ACHN (cell line): ENCODE measurements at regions not wholly inside any gene's neighbourhood (a gene's known extent, or its start where the extent isn't known, plus 50 kb on each side); places are given as distances from the start of the nearest gene placed in this dataset.

ENCODE experiments used
- DNase-seq: peaks from one replicate; pipeline ENCODE4 v3.0.0-alpha.2; 2015
- in situ Hi-C: cut with HindIII; loops from 2 replicates; pipeline ENCODE4 v1.10.0; 2017; ENCODE audit warnings: low sequenced_read_pairs, low pct_ligation_motif_present, low pct_unique_long_range_greater_than_20kb

DNA sequence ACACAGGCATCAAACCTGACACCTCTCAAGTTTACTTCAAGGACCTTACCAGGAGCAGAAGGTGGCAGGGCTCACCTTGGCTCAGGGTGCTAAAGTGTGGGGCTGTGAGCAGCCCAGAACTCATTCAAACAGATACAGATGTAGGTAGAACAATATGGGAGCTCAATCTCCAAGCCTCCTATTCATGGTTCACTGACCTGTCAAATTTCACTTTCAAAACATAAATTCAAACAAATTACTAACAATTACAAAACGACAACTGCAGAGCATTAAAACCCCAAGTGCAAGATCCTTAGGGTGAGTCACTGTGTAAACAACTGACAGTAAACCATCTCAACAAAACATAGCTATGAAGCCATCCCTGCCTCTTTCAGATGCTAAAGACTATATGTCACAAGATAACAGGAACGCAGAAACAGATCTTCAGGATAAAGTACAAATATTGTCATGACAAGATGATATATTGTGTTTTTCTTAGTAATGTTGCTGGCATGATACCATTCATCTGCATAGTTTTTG is 303.5 kb upstream of the ANO3 start:
- in situ Hi-C loops, result no loop called here
- DNase-seq, result no peak

DNA sequence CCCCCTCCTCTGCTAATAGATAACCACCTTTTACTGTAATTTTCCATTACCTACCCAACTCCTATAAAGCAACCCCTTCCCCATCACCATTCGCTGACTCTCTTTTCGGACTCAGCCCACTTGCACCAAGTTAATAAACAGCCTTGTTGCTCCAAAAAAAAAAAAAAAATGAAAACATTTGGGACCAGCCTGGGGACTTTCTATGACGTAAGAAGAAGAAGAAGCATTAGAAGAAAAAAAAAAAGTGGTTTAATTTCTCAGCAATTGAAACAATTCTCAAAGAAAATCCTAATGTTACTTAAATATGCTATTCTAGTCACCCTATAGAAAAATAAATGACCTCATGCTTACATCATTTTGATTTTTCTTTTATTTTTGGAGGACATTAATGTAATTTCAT is 301.5 kb upstream of the ANO3 start:
- in situ Hi-C loops, result no loop called here
- DNase-seq, result no peak

DNA sequence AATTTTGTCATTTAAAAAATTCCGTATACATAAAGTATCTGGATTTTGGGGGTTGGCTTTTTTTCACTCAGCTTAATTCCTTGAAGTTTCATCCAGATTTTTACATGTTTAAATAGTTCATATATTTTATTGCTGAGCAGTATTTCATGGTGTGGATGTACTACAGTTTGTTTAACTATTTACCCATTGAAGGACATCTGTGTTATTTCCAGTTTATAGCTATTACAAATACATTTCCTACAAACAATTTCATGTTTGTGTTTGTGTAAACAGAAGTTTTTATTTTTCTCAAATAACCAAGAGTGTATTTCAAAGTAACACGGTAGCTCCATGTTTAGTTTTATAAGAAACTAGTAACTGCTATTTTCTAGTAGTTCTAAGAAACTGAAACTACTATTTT is 299.7 kb upstream of the ANO3 start:
- in situ Hi-C loops, result no loop called here
- DNase-seq, result no peak

DNA sequence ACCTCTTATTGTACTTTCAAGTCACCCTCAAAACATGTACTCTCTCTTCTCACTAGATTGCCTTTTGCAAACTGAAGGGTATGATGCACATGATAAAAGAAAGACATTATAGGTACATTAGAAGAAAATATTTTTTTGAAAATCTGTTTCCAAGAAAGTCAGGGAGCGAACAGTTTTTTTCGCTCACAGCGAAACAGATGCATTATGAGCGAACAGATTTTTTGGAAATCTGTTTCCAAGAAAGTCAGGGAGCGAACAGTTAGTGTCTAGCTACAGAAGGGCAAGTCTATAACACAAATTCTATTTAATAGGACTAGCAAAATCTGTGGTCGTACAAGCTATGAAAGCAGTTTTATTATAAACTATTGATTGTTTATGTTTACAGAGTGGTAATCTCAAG is 296.2 kb upstream of the ANO3 start:
- DNase-seq, result no peak
- in situ Hi-C loops, result no loop called here

DNA sequence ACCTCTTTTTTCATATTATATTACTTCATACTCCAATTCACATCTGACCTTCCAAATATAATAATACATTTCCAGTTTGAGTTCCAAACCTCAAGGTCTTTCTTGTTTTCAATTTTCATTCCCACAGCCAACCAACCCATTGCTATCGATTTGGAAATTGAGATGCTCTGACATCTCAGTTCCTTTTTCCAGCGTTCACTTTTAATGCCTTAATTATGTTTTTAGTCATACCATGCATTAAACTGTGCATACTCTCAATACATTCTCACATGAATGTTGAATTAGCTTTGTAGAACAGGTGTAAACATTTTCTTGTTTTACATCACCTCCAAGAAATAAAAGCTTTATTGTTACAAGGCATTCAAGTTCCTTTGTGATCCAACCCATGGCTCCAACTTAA is 294.2 kb upstream of the ANO3 start:
- DNase-seq, result no peak
- in situ Hi-C loops, result no loop called here

DNA sequence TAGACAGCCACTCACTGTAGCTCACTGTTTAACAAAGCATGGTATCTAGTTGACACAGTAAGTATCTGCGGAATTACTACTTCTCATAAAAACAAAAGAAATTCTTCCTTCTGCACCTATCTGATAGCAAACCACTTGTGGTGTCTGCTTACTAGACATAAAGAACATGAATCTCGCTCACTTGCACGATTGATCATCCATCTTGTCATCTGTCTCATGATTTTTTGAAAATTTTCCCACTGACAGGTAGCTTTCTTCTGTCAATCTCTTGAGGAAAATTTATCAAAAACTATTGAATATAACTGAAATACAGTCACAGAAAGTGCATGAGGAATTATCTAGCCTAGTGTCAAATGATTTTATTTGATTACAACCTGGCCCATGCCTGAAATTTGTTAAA is 291.6 kb upstream of the ANO3 start:
- in situ Hi-C loops, result no loop called here
- DNase-seq, result no peak

DNA sequence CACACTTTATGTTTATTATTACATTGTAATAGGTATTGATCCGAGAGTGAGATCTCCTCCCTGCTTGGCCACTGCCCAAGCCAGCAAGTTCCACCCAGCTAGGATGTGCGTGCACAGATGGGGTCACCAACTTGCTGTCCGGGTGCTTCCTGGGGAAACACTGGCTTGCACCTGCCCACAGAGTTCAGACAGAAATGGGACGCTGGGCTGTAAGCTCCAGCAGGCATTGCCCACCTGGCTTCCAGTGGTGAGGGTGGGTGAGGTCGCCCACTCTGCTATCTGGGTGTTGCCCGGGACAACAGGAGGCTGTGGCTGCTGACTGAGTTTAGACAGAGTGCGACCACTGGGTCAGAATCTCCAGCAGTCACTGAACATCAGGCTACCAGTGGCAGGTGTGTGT is 289.8 kb upstream of the ANO3 start:
- DNase-seq, result no peak
- in situ Hi-C loops, result no loop called here

DNA sequence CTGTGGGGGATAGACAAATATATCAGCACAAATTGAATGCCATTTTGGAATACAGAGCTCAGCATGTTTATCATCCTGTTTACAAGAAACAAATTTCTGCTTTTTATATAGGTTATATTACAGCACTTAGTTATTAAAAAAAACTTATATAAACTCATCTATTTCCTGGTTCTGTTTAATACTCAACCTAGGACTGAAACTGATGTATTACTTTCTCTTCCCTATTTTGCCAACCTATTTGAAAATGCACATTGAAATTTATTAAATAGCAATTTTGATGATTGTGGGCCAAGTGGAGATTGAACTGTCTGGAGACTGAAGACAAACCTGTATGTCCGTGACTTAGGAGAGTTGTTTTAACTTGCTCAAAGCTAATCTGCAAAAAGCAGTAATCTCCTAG is 288.3 kb upstream of the ANO3 start:
- no peak for DNase-seq
- in situ Hi-C loops, result no loop called here

DNA sequence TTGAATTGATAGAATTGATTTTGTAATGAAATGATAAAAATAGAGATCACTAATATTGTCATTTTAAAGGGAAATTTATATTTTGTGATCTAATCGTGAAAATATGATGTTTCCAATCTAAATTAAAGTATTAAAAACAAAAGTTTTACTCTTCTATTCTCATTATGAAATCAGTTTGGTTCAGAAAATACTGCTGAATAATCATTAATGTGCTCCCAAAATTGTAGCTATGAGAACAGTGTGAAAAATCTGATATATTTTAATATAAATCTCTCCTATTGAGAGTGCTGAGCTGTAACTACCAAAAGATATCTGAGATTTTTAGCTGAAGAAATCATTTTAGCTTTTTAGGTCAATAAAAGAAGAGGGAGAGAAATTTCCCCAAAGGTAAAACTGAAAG is 287.5 kb upstream of the ANO3 start:
- in situ Hi-C loops, result no loop called here
- no peak for DNase-seq

DNA sequence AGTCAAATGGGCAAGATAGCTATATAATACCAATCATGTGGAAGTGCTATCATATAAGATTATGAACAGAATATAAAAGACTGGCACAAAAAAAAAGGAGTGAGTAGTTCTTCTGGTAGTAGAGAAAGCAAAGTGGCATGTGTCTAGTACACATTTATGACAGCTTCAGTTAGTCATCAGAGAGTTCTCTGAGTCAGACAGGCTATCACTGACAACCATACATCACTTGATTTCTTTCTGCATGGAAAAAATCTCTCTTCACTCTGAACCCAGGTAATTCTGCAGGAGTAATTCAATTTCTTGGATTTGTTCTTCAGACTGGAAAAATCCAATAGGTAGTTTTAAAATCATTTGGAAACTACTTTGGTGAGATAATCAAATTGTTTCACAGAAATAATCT is 286.8 kb upstream of the ANO3 start:
- DNase-seq, result no peak
- in situ Hi-C loops, result no loop called here

DNA sequence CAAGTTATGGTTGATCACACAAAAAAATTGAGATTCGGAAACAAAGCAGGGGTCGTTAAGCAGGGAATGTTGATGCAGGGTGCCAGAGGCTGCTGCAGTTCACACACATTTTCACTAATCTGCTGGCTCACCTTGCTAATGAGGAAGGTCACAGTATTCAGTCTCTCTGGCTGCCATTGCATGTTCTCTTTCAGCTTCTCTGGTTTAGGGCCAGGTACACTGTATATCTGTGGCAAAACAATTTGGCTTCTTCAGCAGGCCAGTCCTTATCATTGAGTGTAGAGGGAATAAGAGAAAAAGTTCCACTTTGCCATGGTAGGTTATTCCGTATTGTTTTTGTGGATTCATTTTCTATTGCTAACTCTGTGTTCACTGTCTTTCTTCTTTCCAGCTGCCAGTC is 283.7 kb upstream of the ANO3 start:
- DNase-seq, result no peak
- in situ Hi-C loops, result no loop called here

DNA sequence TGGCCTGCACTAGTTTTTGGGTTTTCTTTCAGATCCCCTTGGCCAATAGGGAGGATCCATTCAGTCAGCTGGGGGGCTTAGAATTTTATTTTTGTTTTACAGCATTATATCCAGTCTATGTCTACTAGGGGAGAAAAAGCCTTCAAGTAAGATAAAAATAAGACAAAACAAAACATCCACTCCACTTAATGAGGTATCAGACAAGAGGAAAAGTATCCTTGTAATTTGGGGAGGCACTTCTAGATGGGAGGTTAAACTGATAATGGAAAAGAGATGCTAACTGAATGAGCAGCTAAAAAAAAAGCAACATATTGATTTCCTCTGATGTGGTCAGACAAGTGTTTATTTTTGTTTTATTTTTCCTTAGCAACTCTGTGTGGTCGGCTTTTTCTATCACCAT is 278.0 kb upstream of the ANO3 start:
- in situ Hi-C loops, result no loop called here
- DNase-seq, result no peak

DNA sequence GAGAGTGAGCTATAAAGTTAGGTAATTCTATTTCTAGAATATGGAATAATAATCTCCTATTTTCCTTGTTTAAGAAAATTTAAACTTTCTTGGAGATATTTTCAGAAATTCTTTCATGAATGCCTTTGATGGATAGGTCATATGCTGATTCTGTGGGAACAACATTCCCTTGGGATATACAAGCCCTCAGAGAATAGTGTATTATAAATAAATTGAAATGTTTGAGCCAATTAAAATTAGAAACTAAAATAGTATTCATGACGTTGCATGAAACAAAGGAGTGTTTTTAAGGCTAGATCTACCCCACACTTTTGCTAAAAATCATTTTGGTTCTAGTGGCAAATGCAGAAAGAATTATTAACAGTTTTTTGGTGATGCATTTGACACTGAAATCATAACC is 269.3 kb upstream of the ANO3 start:
- no peak for DNase-seq
- in situ Hi-C loops, result no loop called here

DNA sequence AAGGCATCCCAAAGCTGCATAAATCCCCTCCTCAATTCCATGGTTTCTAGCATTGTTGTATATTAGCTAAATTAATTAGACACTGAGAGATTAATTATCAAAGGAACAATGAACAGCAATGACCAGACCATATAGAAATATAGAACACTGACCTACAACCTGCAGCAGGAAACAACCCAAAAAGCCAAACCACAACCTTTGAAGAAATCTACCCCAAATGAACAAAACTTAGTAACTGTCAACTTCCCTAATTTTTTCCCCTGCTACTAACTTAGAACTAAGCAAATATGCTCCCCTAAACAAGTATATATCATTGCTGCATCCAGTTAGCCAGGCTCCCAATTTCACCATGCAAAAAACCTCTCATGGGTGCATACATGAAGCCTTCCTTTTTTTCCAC is 268.0 kb upstream of the ANO3 start:
- in situ Hi-C loops, result no loop called here
- no peak for DNase-seq

DNA sequence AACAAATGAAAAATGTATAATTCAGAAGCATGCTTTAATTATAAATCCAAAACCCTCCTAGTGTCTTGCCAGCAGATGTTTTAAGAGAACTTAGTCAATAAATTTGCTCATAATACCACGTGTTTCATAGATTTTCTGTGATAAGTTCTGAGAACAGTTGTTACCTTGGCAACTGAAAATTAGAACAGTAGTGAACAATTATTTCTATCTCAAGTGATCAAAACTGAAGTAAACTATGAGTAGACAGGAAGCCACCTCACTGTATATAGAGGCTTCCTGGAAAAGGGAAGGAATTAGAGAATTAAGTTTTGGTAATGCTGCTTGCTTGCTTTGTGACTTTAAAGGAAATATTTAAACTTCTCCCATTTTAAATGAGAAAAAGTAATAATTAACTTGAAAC is 266.0 kb upstream of the ANO3 start:
- in situ Hi-C loops, result no loop called here
- DNase-seq, result no peak

DNA sequence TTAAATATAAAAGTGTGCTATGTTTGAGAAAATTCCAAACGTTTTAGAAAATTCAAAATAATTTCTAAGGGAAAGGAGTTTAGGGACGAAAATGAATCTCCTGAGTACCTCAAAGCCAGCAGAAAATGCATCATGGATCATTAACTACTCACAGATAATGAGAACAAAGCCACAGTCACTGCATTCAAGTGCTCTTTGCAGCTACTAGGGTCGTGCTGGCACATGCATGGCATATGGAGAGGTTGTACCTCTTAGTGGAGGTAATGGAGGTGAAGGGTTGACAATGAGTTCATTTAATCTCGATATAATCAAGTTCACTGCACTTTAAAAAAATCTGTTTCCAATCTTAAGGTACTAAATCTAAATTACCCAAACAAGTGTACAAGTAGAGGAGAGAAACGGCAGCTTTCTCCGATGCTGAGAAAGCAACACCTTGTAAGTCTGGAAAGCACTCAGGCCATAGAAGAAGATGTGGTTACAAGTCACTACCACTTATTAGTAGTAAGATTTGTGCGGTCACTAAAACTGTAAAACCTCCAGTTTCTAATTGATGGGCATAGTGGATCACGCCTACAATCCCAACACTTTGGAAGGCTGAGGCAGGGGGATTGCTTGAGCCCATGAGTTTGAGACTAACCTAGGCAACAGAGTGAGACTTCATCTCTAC is 261.1 kb upstream of the ANO3 start:
- no peak for DNase-seq
- in situ Hi-C loops, result no loop called here

DNA sequence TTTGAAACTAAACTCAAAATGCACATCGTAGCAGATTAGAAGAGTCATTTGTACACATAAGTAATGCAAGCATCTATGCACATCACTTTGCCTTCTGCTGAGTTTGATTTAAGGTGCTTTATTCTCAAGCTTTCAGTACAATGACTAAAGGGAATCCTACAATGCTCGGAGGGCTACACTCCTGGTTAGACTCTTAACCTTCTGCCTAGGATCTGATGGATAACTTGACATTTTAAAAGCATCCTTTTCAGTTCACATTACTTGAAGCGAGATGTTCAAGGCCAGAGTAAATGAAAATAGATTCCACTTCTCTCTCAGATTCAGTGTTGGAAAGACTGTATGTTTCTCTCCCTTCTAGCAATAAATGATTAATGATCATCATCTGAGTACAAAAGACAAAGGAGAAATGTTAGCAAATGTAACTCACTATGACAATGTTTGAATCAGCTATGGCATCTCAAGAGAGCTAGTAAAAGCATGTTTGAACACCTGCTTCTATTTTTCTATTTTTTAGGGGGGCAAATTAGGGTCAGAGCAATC is 259.2 kb upstream of the ANO3 start:
- no peak for DNase-seq
- in situ Hi-C loops, result no loop called here

DNA sequence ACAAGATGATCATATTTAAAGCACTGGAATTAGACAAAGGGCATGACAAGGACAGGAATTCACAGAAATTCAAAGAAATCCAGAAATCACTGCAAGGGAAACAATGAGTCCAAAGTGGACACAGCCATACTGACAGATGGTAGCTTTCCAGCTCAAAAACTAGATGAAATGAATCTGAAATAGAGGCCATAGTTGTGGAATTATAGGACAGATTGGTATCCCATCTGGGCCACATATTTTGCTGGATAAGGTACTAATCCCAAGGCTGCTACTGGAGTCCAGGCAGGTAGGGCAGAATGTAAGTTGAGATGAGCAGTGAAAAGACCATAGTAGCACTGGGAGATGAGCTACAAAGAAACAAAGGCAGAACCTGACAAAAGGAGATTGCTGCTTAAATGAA is 258.3 kb upstream of the ANO3 start:
- in situ Hi-C loops, result no loop called here
- no peak for DNase-seq

DNA sequence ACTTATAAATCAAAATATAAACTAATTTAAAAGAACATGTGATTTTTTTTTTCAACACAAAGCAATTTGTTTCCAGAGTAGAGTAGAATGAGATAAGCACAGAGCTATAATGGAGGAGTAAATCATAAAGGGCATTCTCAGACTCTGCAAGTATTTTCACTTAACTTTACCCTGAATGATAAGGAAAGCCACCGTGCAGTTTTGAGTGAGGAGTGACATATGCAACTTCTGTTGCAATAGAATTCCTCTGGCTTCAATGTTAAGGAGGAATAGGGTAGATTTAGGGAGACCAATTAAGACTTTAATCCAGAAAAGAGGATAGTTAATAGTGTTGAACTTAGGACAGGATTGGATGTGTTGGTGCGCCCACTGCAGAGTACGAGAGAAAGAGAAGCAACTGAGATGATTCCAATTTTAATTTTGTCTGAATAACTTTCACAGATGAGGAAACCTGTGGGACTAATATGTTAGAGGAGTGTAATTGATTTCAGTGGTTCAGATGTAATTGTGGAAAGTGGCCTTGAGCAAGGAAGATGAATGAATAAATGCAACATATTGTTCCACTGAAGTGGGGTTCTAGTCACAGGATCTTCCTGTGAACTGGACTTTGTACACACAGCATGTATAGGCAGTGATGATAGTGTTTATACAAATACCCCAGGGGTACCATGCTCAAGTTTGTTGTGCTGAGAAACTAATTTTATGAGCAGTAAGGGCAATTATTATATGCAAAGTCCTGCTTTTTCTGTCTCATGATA is 255.5 kb upstream of the ANO3 start:
- in situ Hi-C loops, result no loop called here
- DNase-seq, result no peak

DNA sequence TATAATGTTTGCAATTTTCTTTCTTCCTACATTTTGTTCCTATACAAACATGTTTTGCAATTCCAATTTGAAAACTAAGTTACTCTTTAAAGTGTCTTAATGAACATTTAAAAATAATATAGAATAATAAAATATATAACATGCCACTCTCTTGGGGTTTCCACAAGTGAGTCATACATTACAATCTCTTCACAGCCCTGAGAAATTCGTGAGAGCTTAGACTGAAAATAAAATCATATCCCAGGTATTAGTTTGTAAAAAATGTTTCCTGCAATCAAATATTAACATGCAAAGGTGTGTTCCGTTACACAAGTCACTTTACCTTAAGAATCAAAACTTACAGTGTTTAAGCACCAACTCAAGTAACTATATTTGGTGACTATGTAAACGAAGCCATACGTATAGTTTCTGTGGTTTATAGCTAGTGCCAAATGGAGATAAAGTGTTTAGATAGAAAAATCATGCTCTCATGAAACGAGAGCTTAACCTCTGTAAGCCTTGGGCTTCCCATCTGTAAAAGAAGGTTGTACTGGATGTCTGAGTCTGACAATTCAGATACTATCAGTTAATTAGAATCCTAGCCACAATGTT is 253.6 kb upstream of the ANO3 start:
- no peak for DNase-seq

More for the DNA sequence above, 253.6 kb upstream of the ANO3 start:
- in situ Hi-C loops, result no loop called here
